ENCODE measurements at regions not wholly inside any gene's neighbourhood (a gene's known extent, or its start where the extent isn't known, plus 50 kb on each side); places are given as distances from the start of the nearest gene placed in this dataset.
"Not testable (repeated sequence)": the region's sequence is repeated elsewhere in the genome, so short reads cannot be mapped to it uniquely, and the experiment has no call there.

DNA sequence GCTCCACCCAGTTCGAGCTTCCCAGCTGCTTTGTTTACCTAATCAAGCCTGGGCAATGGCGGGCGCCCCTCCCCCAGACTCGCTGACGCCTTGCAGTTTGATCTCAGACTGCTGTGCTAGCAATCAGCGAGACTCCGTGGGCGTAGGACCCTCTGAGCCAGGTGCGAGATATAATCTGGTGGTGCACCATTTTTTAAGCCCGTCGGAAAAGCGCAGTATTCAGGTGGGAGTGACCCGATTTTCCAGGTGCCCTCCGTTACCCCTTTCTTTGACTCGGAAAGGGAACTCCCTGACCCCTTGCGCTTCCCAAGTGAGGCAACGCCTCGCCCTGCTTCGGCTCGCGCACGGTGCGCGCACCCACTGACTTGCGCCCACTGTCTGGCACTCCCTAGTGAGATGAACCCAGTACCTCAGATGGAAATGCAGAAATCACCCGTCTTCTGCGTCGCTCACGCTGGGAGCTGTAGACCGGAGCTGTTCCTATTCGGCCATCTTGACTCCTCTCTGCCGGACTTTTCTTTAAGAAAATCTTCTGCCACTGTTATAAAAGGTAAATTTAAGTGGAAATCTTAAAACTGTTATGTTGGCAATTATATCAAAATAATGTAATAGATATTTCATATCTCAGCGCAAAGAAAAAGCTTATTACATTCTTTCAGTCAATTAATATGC is 313.5 kb upstream of the FSIP2 start:
- TF ChIP-seq CTCF (conservative IDR thresholded peaks at IDR 0.05); ZFX (IDR thresholded peaks at IDR 0.05): not testable (repeated sequence)

Data from C4-2B (cell line).